ENCODE measurements at regions not wholly inside any gene's neighbourhood (a gene's known extent, or its start where the extent isn't known, plus 50 kb on each side); places are given as distances from the start of the nearest gene placed in this dataset.
A peak's percentile ranks its signal among the peaks of the same experiment; 100 is the strongest.

GRCh38 chr1:55588309-55588708 lies 373.1 kb upstream of the USP24 start:
- DNase-seq, result no peak

- no peak for DNase-seq
These were observed 371.6 kb upstream of the USP24 start for GRCh38 chr1:55586771-55587170.

GRCh38 chr1:55585402-55585792 lies 370.2 kb upstream of the USP24 start:
- DNase-seq, result no peak

- DNase-seq, result peak in 1 of 2 experiments; percentile 35
These were observed 369.6 kb upstream of the USP24 start for GRCh38 chr1:55584526-55585401.

- no peak for DNase-seq
These were observed 366.9 kb upstream of the USP24 start for GRCh38 chr1:55582084-55582483.

GRCh38 chr1:55580845-55581332 lies 365.7 kb upstream of the USP24 start:
- DNase-seq, result no peak

- no peak for DNase-seq
These were observed 364.3 kb upstream of the USP24 start for GRCh38 chr1:55579332-55580001.

- no peak for DNase-seq
These were observed 363.5 kb upstream of the USP24 start for GRCh38 chr1:55578646-55579045.

- DNase-seq, result no peak
These were observed 360.6 kb upstream of the USP24 start for GRCh38 chr1:55575571-55576279.

GRCh38 chr1:55574691-55575225 lies 359.6 kb upstream of the USP24 start:
- no peak for DNase-seq

- no peak for DNase-seq
These were observed 357.9 kb upstream of the USP24 start for GRCh38 chr1:55572878-55573734.

GRCh38 chr1:55571767-55572166 lies 356.6 kb upstream of the USP24 start:
- no peak for DNase-seq

- DNase-seq, result no peak
These were observed 354.3 kb upstream of the USP24 start for GRCh38 chr1:55569417-55569816.

- no peak for DNase-seq
These were observed 353.6 kb upstream of the USP24 start for GRCh38 chr1:55568732-55569131.

- DNase-seq, result no peak
These were observed 345.1 kb upstream of the USP24 start for GRCh38 chr1:55560266-55560665.

- no peak for DNase-seq
These were observed 344.7 kb upstream of the USP24 start for GRCh38 chr1:55559842-55560241.

- DNase-seq, result no peak
These were observed 344.0 kb upstream of the USP24 start for GRCh38 chr1:55559161-55559611.

GRCh38 chr1:55558515-55558914 lies 343.4 kb upstream of the USP24 start:
- no peak for DNase-seq

GRCh38 chr1:55555956-55556725 lies 341.0 kb upstream of the USP24 start:
- DNase-seq, result no peak

- no peak for DNase-seq
These were observed 339.4 kb upstream of the USP24 start for GRCh38 chr1:55554611-55555010.

GRCh38 chr1:55552636-55553035 lies 337.5 kb upstream of the USP24 start:
- no peak for DNase-seq
